Heart right ventricle (tissue), 16 donors: ENCODE measurements at regions not wholly inside any gene's neighbourhood (a gene's known extent, or its start where the extent isn't known, plus 50 kb on each side); places are given as distances from the start of the nearest gene placed in this dataset.

Experiments used
- ATAC-seq, 8 donors: fragments of 200-7000 bp; cut with Tn5 transposase; one replicate each; pipeline ENCODE4 v1.9.1; 2020; ENCODE audit warnings: mild to moderate bottlenecking in 8 of 8, moderate library complexity in 8 of 8, moderate number of reproducible peaks in 1 of 8
- DNase-seq, 2 donors: peaks; one replicate each; pipeline ENCODE4 v3.0.0-alpha.2; 2020
- H3K27ac ChIP-seq, 10 donors: fragments of 200-600 bp; sonication (generic) in 2 of 10; one replicate each; pipeline versions ENCODE4 v1.5.0 to v1.8.0; 2020 to 2022; ENCODE audit warnings: mild to moderate bottlenecking in 3 of 10
- H3K27me3 ChIP-seq, 7 donors: fragments of 200-600 bp; one replicate each; pipeline ENCODE4 v1.8.0; 2021 to 2022; ENCODE audit warnings: mild to moderate bottlenecking in 2 of 7
- H3K36me3 ChIP-seq, 9 donors: fragments of 200-600 bp; sonication (generic) in 1 of 9; one replicate each; pipeline versions ENCODE4 v1.5.0 to v1.8.0; 2020 to 2022; ENCODE audit warnings: mild to moderate bottlenecking in 2 of 9
- H3K4me1 ChIP-seq, 9 donors: fragments of 200-600 bp; sonication (generic) in 1 of 9; one replicate each; pipeline versions ENCODE4 v1.5.0 to v1.8.0; 2020 to 2022; ENCODE audit warnings: mild to moderate bottlenecking in 4 of 9
- H3K4me3 ChIP-seq, 10 donors: fragments of 200-600 bp; sonication (generic) in 2 of 10; one replicate each; pipeline versions ENCODE4 v1.5.0 to v1.8.0; 2020 to 2022; ENCODE audit warnings: mild to moderate bottlenecking in 7 of 10, moderate library complexity in 2 of 10
- H3K9me3 ChIP-seq, 11 donors: fragments of 200-600 bp in 10 of 11; sonication (generic) in 2 of 11; one replicate each; pipeline versions ENCODE4 v1.5.0 to v1.8.0; 2013 to 2022; ENCODE audit warnings: mild to moderate bottlenecking in 2 of 11, control low read depth in 1 of 11, moderate library complexity in 1 of 11
- WGBS, 2 donors: extraction: QIAGEN DNeasy Blood & Tissue Kit; methylation state at CpG; one replicate each; pipeline ENCODE4 v1.1.7; 2013; ENCODE audit warnings: inconsistent platforms in 1 of 2; 5-methylcytosine and 5-hydroxymethylcytosine counted together
- intact Hi-C, 10 donors: fragments of 100-400 bp; cut with DNase I; formaldehyde crosslinking; loops; one replicate each; pipeline versions ENCODE4 v1.11.1 to v1.14.2; 2022
- TF ChIP-seq, protein P1 (sequence below), 9 donors: fragments of 200-600 bp; sonication (generic) in 2 of 9; IDR thresholded peaks; one replicate each; pipeline versions ENCODE4 v1.5.0 to v1.8.0; 2021 to 2022; ENCODE audit warnings: antibody characterized with exemption in 9 of 9, mild to moderate bottlenecking in 5 of 9, moderate library complexity in 1 of 9
- donor health status: Arrhythmogenic right ventricular cardiomyopathy.
- donor health status: ischemic (EF 13 %, LVEDD 7.1; RV severe dilation, severe dysfunction).
- donor health status: healthy with polysubstance abuse.
- donor health status: DM: no; HTN: yes; CAD: no.
- donor health status: DM: no; HTN: no; CAD: no.
- donor health status: ischemic (EF 25% LVEDD 6.9; RV normal size, moderate dysfunction).
- donor health status: ischemic (EF 25% LVEDD 5.7; RV mildly dilated, moderate dysfunction).
- donor health status: healthy.
- donor health status: DM: yes; HTN: yes; CAD: no.
- donor health status: Ischemic cardiomyopathy.
- donor health status: ischemic (EF 35%, LVEDD 5.7; RV mildly dilated, moderate dysfunction).
- donor health status: nonischemic (EF 11% LVEDD 7.7; RV severe dilation, severe dysfunction).
- donor health status: DM: yes; HTN: yes; CAD: no.
- donor health status: PGD.
- donor health status: ischemic (EF 29% LVEDD 5.4; RV normal size, mild dysfunction).
- donor health status: nonischemic (EF 23%, LVEDD 6.1; RV moderate dilation, normal function).

- H3K4me1 ChIP-seq = peaks cover 0 to 5% (median 0%) of the 10 kb centered on the region in 9 donors
- H3K4me3 ChIP-seq = no peak overlapping the region
- peak overlapping the region in 1 of 10 donors; percentile 22 for H3K27ac ChIP-seq
- intact Hi-C loops = no loop called here
- H3K27me3 ChIP-seq = peaks cover 0 to 26% (median 5%) of the 10 kb centered on the region in 7 donors
- H3K9me3 ChIP-seq = no peaks in the 10 kb centered on the region
- TF ChIP-seq, protein P1, sequence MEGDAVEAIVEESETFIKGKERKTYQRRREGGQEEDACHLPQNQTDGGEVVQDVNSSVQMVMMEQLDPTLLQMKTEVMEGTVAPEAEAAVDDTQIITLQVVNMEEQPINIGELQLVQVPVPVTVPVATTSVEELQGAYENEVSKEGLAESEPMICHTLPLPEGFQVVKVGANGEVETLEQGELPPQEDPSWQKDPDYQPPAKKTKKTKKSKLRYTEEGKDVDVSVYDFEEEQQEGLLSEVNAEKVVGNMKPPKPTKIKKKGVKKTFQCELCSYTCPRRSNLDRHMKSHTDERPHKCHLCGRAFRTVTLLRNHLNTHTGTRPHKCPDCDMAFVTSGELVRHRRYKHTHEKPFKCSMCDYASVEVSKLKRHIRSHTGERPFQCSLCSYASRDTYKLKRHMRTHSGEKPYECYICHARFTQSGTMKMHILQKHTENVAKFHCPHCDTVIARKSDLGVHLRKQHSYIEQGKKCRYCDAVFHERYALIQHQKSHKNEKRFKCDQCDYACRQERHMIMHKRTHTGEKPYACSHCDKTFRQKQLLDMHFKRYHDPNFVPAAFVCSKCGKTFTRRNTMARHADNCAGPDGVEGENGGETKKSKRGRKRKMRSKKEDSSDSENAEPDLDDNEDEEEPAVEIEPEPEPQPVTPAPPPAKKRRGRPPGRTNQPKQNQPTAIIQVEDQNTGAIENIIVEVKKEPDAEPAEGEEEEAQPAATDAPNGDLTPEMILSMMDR (IDR thresholded peaks at IDR 0.05) = no peak
- WGBS, 2 donors = 82 to 90% methylated on average over 3 of the region's 3 CpGs
- no peaks in the 10 kb centered on the region for H3K36me3 ChIP-seq
- ATAC-seq (peak in 5 of 8 donors; percentile 13 to 69 (median 34)), DNase-seq (no peak)
These were observed 154.1 kb upstream of the PDE10A start for GRCh38 chr6:165817148-165817547.

GRCh38 chr6:165814679-165815078, 151.6 kb upstream of the PDE10A start:
- TF ChIP-seq, protein P1 (IDR thresholded peaks at IDR 0.05) = no peak
- H3K9me3 ChIP-seq = peaks cover 0 to 14% (median 0%) of the 10 kb centered on the region in 11 donors
- DNase-seq = peak in 1 of 2 donors; percentile 32
- WGBS, 2 donors = 91 to 95% methylated on average over 10 of the region's 10 CpGs
- no peak overlapping the region for H3K4me3 ChIP-seq
- intact Hi-C loops = no loop called here
- H3K4me1 ChIP-seq = peaks cover 0 to 5% (median 0%) of the 10 kb centered on the region in 9 donors
- peak overlapping the region in 2 of 10 donors; percentile 6 to 53 for H3K27ac ChIP-seq
- peaks cover 0 to 18% (median 4%) of the 10 kb centered on the region in 7 donors for H3K27me3 ChIP-seq
- H3K36me3 ChIP-seq = no peaks in the 10 kb centered on the region
- ATAC-seq = peak in 3 of 8 donors; percentile 48 to 55 (median 52)

DNA sequence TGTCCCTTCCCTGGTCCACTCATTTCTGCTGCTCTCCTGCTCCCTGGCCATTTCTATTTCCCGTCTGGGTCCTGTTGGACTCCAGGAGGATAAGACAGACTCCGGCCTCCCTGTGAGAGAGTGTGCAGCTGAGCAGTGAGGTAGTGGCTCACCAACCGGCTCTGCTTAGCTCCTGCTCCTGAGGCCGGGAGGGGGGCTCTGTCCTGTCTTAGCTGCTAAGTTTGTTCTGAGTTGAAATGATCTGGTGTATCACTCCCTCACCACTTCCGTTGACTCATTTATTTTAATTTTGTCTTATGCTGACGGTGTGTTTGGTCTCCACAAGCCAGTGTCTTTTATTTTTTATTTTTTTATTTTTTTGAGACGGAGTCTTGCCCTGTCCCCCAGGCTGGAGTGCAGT, 148.5 kb upstream of the PDE10A start:
- H3K36me3 ChIP-seq = no peaks in the 10 kb centered on the region
- H3K9me3 ChIP-seq = peaks cover 0 to 22% (median 0%) of the 10 kb centered on the region in 11 donors
- H3K27ac ChIP-seq = no peak overlapping the region
- DNase-seq (no peak), ATAC-seq (no peak)
- intact Hi-C loops = no loop called here
- no peak overlapping the region for H3K4me3 ChIP-seq
- peaks cover 0 to 8% (median 0%) of the 10 kb centered on the region in 9 donors for H3K4me1 ChIP-seq
- H3K27me3 ChIP-seq = no peaks in the 10 kb centered on the region
- TF ChIP-seq, protein P1 (IDR thresholded peaks at IDR 0.05) = no peak
- 95 to 96% methylated on average over 7 of the region's 7 CpGs for WGBS, 2 donors

DNA sequence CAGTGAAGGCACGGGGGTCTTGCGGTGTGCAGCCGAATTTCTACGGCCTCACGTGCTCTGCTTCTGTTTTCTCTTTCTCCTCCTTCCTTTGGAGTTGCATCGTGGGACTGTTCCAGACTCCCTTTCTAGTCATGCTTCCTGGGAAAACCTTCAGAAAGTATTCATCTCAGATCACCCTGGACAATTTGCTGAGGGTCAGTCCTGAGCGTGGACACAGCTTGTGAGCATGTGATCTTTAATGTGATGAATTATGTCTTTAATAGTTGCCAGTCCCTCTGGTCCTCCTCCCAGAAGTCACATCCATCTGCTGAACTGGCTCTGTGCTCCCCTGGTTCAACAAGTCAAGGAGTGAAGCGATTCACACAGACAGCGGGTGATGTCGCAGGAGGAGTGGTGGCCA, 145.0 kb upstream of the PDE10A start:
- H3K36me3 ChIP-seq = no peaks in the 10 kb centered on the region
- WGBS, 2 donors = 71 to 80% methylated on average over 10 of the region's 10 CpGs
- H3K27me3 ChIP-seq = peaks cover 0 to 17% (median 4%) of the 10 kb centered on the region in 7 donors
- ATAC-seq = peak in 1 of 8 donors; percentile 12
- TF ChIP-seq, protein P1 (IDR thresholded peaks at IDR 0.05) = no peak
- intact Hi-C loops = no loop called here
- peak overlapping the region in 4 of 10 donors; percentile 4 to 52 (median 38) for H3K27ac ChIP-seq
- H3K4me1 ChIP-seq = peaks cover 0 to 21% (median 0%) of the 10 kb centered on the region in 9 donors
- peaks cover 0 to 22% (median 0%) of the 10 kb centered on the region in 11 donors for H3K9me3 ChIP-seq
- no peak for DNase-seq
- H3K4me3 ChIP-seq = no peak overlapping the region
